Loucy (cell line): ENCODE measurements at regions not wholly inside any gene's neighbourhood (a gene's known extent, or its start where the extent isn't known, plus 50 kb on each side); places are given as distances from the start of the nearest gene placed in this dataset.

Experiments used
- EZH2phosphoT487 ChIP-seq: fragments of 200-600 bp; IDR thresholded peaks from 2 replicates; pipeline ENCODE4 v1.6.1; 2018; ENCODE audit warnings: antibody characterized with exemption, mild to moderate bottlenecking, moderate library complexity, borderline replicate concordance
- TF ChIP-seq, protein P1 (sequence below): fragments of 200-600 bp; sonication (generic); conservative IDR thresholded peaks from 2 replicates; pipeline ENCODE4 v1.5.1; 2014; ENCODE audit warnings: mild to moderate bottlenecking, antibody characterized with exemption, low read length

DNA sequence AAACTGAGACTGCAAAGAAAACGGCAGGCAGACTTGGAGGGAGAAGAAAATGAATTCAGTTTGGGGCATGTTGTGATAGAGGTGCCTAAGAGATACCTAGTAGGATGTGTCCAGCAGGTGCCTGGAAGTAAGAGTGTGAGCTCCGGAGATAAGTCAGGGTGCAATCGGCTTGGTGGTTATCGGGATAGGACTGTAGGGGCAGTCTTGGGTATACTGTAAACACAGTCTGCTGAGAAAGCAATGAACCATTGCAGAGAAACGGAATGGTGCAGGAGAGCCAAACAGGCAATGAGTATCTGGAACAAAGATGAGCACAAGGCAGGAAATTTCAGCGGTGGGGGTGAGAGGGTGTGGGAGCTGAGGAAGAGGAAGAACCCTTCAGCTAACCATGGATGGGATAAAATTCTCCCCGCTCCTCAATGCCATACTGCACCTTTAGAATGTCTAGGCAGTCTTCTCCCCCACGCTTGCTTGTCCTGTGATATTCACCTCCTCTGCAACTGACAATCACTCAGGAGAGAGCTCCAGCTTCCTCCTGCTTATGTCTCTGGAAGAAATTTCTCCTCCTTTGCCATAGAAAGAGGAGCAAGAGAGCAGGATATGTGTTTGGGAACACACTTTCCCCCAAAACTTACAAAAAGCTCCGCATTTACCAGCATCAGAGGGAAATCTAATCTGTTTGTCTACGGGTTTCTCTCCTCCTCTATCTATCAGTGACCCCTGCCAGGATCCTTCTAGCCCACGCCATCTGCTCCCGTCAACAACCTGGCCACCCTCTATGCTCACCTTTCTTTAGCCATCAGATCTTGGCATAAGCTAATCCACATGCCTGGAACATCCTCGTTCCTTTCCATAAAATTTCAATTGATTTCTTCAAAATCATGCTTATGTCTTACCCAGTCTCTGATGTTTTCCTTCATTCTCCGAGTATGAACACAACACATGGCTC is 381.7 kb upstream of the JARID2 start:
- TF ChIP-seq, protein P1, sequence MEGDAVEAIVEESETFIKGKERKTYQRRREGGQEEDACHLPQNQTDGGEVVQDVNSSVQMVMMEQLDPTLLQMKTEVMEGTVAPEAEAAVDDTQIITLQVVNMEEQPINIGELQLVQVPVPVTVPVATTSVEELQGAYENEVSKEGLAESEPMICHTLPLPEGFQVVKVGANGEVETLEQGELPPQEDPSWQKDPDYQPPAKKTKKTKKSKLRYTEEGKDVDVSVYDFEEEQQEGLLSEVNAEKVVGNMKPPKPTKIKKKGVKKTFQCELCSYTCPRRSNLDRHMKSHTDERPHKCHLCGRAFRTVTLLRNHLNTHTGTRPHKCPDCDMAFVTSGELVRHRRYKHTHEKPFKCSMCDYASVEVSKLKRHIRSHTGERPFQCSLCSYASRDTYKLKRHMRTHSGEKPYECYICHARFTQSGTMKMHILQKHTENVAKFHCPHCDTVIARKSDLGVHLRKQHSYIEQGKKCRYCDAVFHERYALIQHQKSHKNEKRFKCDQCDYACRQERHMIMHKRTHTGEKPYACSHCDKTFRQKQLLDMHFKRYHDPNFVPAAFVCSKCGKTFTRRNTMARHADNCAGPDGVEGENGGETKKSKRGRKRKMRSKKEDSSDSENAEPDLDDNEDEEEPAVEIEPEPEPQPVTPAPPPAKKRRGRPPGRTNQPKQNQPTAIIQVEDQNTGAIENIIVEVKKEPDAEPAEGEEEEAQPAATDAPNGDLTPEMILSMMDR = peak; percentile 46
- TF ChIP-seq EZH2phosphoT487 = no peak
